Right ventricle myocardium superior (tissue), 1 donor: ENCODE measurements at regions not wholly inside any gene's neighbourhood (a gene's known extent, or its start where the extent isn't known, plus 50 kb on each side); places are given as distances from the start of the nearest gene placed in this dataset.
A peak's percentile ranks its signal among the peaks of the same experiment; 100 is the strongest.

Experiments used
- ATAC-seq: fragments of 200-7000 bp; cut with Tn5 transposase; one replicate; pipeline ENCODE4 v1.9.1; 2020; ENCODE audit warnings: mild to moderate bottlenecking; ENCODE audit not compliant: poor library complexity
- DNase-seq: peaks from one replicate; pipeline ENCODE4 v3.0.0-alpha.2; 2020
- intact Hi-C: fragments of 100-400 bp; cut with DNase I; formaldehyde crosslinking; loops from one replicate; pipeline ENCODE4 v1.11.2; 2022
- donor health status: DM: no; HTN: yes; CAD: no; lungs with severe emphysema.

GRCh38 chr22:44618400-44618799, 83.6 kb upstream of the PRR5 start:
- intact Hi-C loops: no loop called here
- no peak for DNase-seq
- no peak for ATAC-seq

GRCh38 chr22:44617828-44618227, 84.2 kb upstream of the PRR5 start:
- ATAC-seq: no peak
- intact Hi-C loops: no loop called here
- no peak for DNase-seq

- no peak for ATAC-seq
- DNase-seq: peak; percentile 42
- intact Hi-C loops: no loop called here
Observed at GRCh38 chr22:44616882-44617655, 84.9 kb upstream of the PRR5 start.

- ATAC-seq: no peak
- peak; percentile 22 for DNase-seq
- intact Hi-C loops: no loop called here
Observed at GRCh38 chr22:44616461-44616860, 85.5 kb upstream of the PRR5 start.

GRCh38 chr22:44615602-44616180, 86.3 kb upstream of the PRR5 start:
- DNase-seq (peak; percentile 20), ATAC-seq (no peak)
- intact Hi-C loops: no loop called here

- DNase-seq: no peak
- no peak for ATAC-seq
- intact Hi-C loops: no loop called here
Observed at GRCh38 chr22:44615146-44615545, 86.9 kb upstream of the PRR5 start.

GRCh38 chr22:44613196-44613595, 88.8 kb upstream of the PRR5 start:
- no peak for ATAC-seq
- no peak for DNase-seq
- intact Hi-C loops: no loop called here

GRCh38 chr22:44611880-44612496, 90.0 kb upstream of the PRR5 start:
- no peak for DNase-seq
- intact Hi-C loops: no loop called here
- no peak for ATAC-seq

GRCh38 chr22:44610071-44610470, 91.9 kb upstream of the PRR5 start:
- no peak for ATAC-seq
- intact Hi-C loops: no loop called here
- peak; percentile 12 for DNase-seq

- DNase-seq (peak; percentile 22), ATAC-seq (no peak)
- intact Hi-C loops: no loop called here
Observed at GRCh38 chr22:44609400-44609988, 92.5 kb upstream of the PRR5 start.

- intact Hi-C loops: no loop called here
- peak; percentile 4 for DNase-seq
- no peak for ATAC-seq
Observed at GRCh38 chr22:44608597-44609399, 93.2 kb upstream of the PRR5 start.

- intact Hi-C loops: no loop called here
- no peak for ATAC-seq
- DNase-seq: no peak
Observed at GRCh38 chr22:44606126-44606525, 95.9 kb upstream of the PRR5 start.

- intact Hi-C loops: no loop called here
- DNase-seq (no peak), ATAC-seq (no peak)
Observed at GRCh38 chr22:44605486-44605885, 96.5 kb upstream of the PRR5 start.

GRCh38 chr22:44604991-44605390, 97.0 kb upstream of the PRR5 start:
- intact Hi-C loops: no loop called here
- ATAC-seq: no peak
- no peak for DNase-seq

- ATAC-seq (no peak), DNase-seq (no peak)
- intact Hi-C loops: no loop called here
Observed at GRCh38 chr22:44604455-44604854, 97.5 kb upstream of the PRR5 start.

- ATAC-seq (no peak), DNase-seq (no peak)
- intact Hi-C loops: no loop called here
Observed at GRCh38 chr22:44603767-44604166, 98.2 kb upstream of the PRR5 start.

GRCh38 chr22:44601725-44602124, 100.3 kb upstream of the PRR5 start:
- ATAC-seq (no peak), DNase-seq (no peak)
- intact Hi-C loops: no loop called here

- ATAC-seq (no peak), DNase-seq (no peak)
- intact Hi-C loops: no loop called here
Observed at GRCh38 chr22:44601189-44601588, 100.8 kb upstream of the PRR5 start.

- no peak for ATAC-seq
- intact Hi-C loops: no loop called here
- no peak for DNase-seq
Observed at GRCh38 chr22:44600207-44600785, 101.7 kb upstream of the PRR5 start.
